H9 (cell line): ENCODE measurements at regions not wholly inside any gene's neighbourhood (a gene's known extent, or its start where the extent isn't known, plus 50 kb on each side); places are given as distances from the start of the nearest gene placed in this dataset.

Experiments used
- DNase-seq: peaks from one replicate; pipeline ENCODE4 v3.0.0-alpha.2; 2017
- H2AFZ ChIP-seq: one replicate; pipeline ENCODE4 v1.6.1; 2013; ENCODE audit warnings: mild to moderate bottlenecking, low read length, control low read depth, moderate library complexity
- H2AK5ac ChIP-seq: 2 replicates; pipeline ENCODE4 v1.6.1; 2013; ENCODE audit warnings: low read length, control low read depth, mixed read lengths; ENCODE audit not compliant: insufficient read length
- H2BK120ac ChIP-seq: one replicate; pipeline ENCODE4 v1.6.1; 2013; ENCODE audit warnings: low read depth, mild to moderate bottlenecking, low read length, control low read depth, inconsistent platforms; ENCODE audit not compliant: poor library complexity, severe bottlenecking
- H2BK12ac ChIP-seq: 2 replicates; pipeline ENCODE4 v1.6.1; 2013; ENCODE audit warnings: low read length, control low read depth, mixed read lengths, low read depth; ENCODE audit not compliant: insufficient read length
- H2BK15ac ChIP-seq: 2 replicates; pipeline ENCODE4 v1.6.1; 2013; ENCODE audit warnings: low read depth, low read length, control low read depth
- H2BK20ac ChIP-seq: one replicate; pipeline ENCODE4 v1.6.1; 2013; ENCODE audit warnings: low read depth, mild to moderate bottlenecking, low read length, control low read depth, inconsistent platforms; ENCODE audit not compliant: poor library complexity, severe bottlenecking
- H2BK5ac ChIP-seq: 2 replicates; pipeline ENCODE4 v1.6.1; 2013; ENCODE audit warnings: low read length, control low read depth, mixed read lengths; ENCODE audit not compliant: insufficient read length
- H3K14ac ChIP-seq: 2 replicates; pipeline ENCODE4 v1.6.1; 2013; ENCODE audit warnings: low read length, control low read depth; ENCODE audit not compliant: insufficient read depth
- H3K18ac ChIP-seq: 2 replicates; pipeline ENCODE4 v1.6.1; 2013; ENCODE audit warnings: low read depth, mild to moderate bottlenecking, mixed read lengths, low read length, control low read depth; ENCODE audit not compliant: insufficient read length
- H3K23ac ChIP-seq: 2 replicates; pipeline ENCODE4 v1.6.1; 2013; ENCODE audit warnings: low read length, control low read depth, mixed read lengths, low read depth; ENCODE audit not compliant: insufficient read length
- H3K23me2 ChIP-seq: 2 replicates; pipeline ENCODE4 v1.6.1; 2013; ENCODE audit warnings: low read depth, mild to moderate bottlenecking, mixed read lengths, low read length, control low read depth; ENCODE audit not compliant: insufficient read length, poor library complexity, severe bottlenecking
- H3K27ac ChIP-seq: 2 replicates; pipeline ENCODE4 v1.5.1; 2013; ENCODE audit warnings: low read length, control low read depth, mixed read lengths, low read depth; ENCODE audit not compliant: insufficient read length
- H3K27me3 ChIP-seq: 2 replicates; pipeline ENCODE4 v1.6.1; 2013; ENCODE audit warnings: low read length, control low read depth, inconsistent platforms; ENCODE audit not compliant: insufficient read depth
- H3K4ac ChIP-seq: 2 replicates; pipeline ENCODE4 v1.6.1; 2013; ENCODE audit warnings: low read depth, mild to moderate bottlenecking, control low read depth, inconsistent platforms, low read length, moderate library complexity
- H3K4me1 ChIP-seq: 2 replicates; pipeline ENCODE4 v1.6.1; 2013; ENCODE audit warnings: low read length, control low read depth, inconsistent platforms; ENCODE audit not compliant: insufficient read depth
- H3K4me2 ChIP-seq: 2 replicates; pipeline ENCODE4 v1.6.1; 2013; ENCODE audit warnings: low read length, control low read depth, mixed read lengths; ENCODE audit not compliant: insufficient read length, insufficient read depth
- H3K56ac ChIP-seq: 2 replicates; pipeline ENCODE4 v1.6.1; 2013; ENCODE audit warnings: low read depth, mild to moderate bottlenecking, mixed read lengths, low read length, control low read depth; ENCODE audit not compliant: insufficient read length
- H3K79me1 ChIP-seq: 2 replicates; pipeline ENCODE4 v1.6.1; 2013; ENCODE audit warnings: low read depth, mild to moderate bottlenecking, moderate library complexity, low read length, control low read depth, inconsistent platforms; ENCODE audit not compliant: insufficient read depth, poor library complexity, severe bottlenecking
- H3K79me2 ChIP-seq: 2 replicates; pipeline ENCODE4 v1.6.1; 2013; ENCODE audit warnings: low read length, control low read depth, inconsistent platforms; ENCODE audit not compliant: insufficient read depth
- H3K9ac ChIP-seq: 2 replicates; pipeline ENCODE4 v1.6.1; 2013; ENCODE audit warnings: low read length, control low read depth, mixed read lengths; ENCODE audit not compliant: insufficient read length; ENCODE audit errors: extremely low read depth
- H3K9me3 ChIP-seq: one replicate; pipeline ENCODE4 v1.6.1; 2013; ENCODE audit warnings: low read depth, low read length, inconsistent platforms; ENCODE audit not compliant: control insufficient read depth
- H3T11ph ChIP-seq: one replicate; pipeline ENCODE4 v1.6.1; 2013; ENCODE audit warnings: mild to moderate bottlenecking, low read length, control low read depth, inconsistent platforms
- H4K20me1 ChIP-seq: one replicate; pipeline ENCODE4 v1.6.1; 2013; ENCODE audit not compliant: control insufficient read depth, insufficient read length, insufficient read depth
- H4K5ac ChIP-seq: 2 replicates; pipeline ENCODE4 v1.6.1; 2013; ENCODE audit warnings: low read depth, mild to moderate bottlenecking, mixed read lengths, low read length, control low read depth; ENCODE audit not compliant: insufficient read length
- H4K8ac ChIP-seq: replicated peaks from 2 replicates; pipeline ENCODE4 v1.6.1; 2013; ENCODE audit warnings: low read length, control low read depth, mixed read lengths, low read depth; ENCODE audit not compliant: insufficient read length
- H4K91ac ChIP-seq: 2 replicates; pipeline ENCODE4 v1.6.1; 2013; ENCODE audit warnings: low read depth, mild to moderate bottlenecking, moderate library complexity, mixed read lengths, low read length, control low read depth; ENCODE audit not compliant: insufficient read length
- H3K27ac Mint-ChIP-seq, 3 experiments: 2 replicates in 2 of 3; 3 replicates in 1 of 3; pipeline ENCODE4 v1.8.0; 2020 to 2021; ENCODE audit warnings: mixed read lengths in 3 of 3, mild to moderate bottlenecking in 1 of 3, moderate library complexity in 1 of 3
- H3K27me3 Mint-ChIP-seq: 2 replicates; pipeline ENCODE4 v1.8.0; 2021; ENCODE audit warnings: low read depth, mild to moderate bottlenecking, moderate library complexity, mixed read lengths
- H3K36me3 Mint-ChIP-seq, 3 experiments: 2 replicates in 2 of 3; 3 replicates in 1 of 3; pipeline ENCODE4 v1.8.0; 2020 to 2021; ENCODE audit warnings: low read depth in 3 of 3, mixed read lengths in 3 of 3; ENCODE audit not compliant: insufficient read depth in 1 of 3
- H3K4me1 Mint-ChIP-seq, 2 experiments: 2 replicates each; pipeline ENCODE4 v1.8.0; 2020; ENCODE audit warnings: mixed read lengths in 2 of 2
- H3K4me3 Mint-ChIP-seq, 2 experiments: 2 replicates in 1 of 2; 3 replicates in 1 of 2; pipeline ENCODE4 v1.8.0; 2020 to 2021; ENCODE audit warnings: mild to moderate bottlenecking in 2 of 2, mixed read lengths in 2 of 2, moderate library complexity in 1 of 2
- H3K9me3 Mint-ChIP-seq, 2 experiments: 2 replicates in 1 of 2; 3 replicates in 1 of 2; pipeline ENCODE4 v1.8.0; 2020; ENCODE audit warnings: mild to moderate bottlenecking in 2 of 2, mixed read lengths in 2 of 2, moderate library complexity in 1 of 2
- WGBS: extraction: QIAGEN DNeasy Blood & Tissue Kit; methylation state at CpG from one replicate; pipeline ENCODE4 v1.1.7; 2013; ENCODE audit warnings: missing lambda C conversion rate, low lambda C conversion rate, mixed read lengths; ENCODE audit not compliant: insufficient read length; ENCODE audit errors: extremely low coverage; 5-methylcytosine and 5-hydroxymethylcytosine counted together
- TF ChIP-seq, protein P1 (sequence below): fragments of 200-600 bp; sonication (generic); conservative IDR thresholded peaks from 3 replicates; pipeline ENCODE4 v1.8.0; 2021; ENCODE audit warnings: antibody characterized with exemption, mild to moderate bottlenecking

DNA sequence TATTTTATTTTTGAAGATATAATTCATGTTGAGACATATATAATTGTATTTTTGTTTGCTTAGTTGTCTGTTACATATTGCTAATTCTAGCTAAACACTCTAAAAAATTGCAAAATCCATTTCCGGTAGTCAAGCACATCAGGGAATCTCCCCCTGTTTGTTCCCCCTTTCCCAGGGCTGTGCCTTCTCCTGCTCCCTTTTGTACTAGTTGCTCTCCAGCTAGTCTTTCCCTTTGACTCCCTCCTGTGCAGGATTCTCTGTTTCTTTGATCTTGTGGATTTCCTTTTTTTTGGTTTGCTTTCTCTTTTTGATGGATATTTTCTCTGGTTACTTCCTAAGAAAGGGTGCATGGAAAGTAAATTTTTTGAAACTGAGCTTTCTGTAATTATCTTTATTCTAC, 188.1 kb upstream of the PLET1 start:
- H3K27ac ChIP-seq = no peak overlapping the region
- H2AFZ ChIP-seq = no peak overlapping the region
- H3K9me3 Mint-ChIP-seq = peaks cover 6 to 10% of the 10 kb centered on the region in 2 experiments; a peak in 3 of 5 replicates
- no peaks in the 10 kb centered on the region for H3K4me1 ChIP-seq
- H3K18ac ChIP-seq = no peak overlapping the region
- H4K20me1 ChIP-seq = no peaks in the 10 kb centered on the region
- H3K4me3 Mint-ChIP-seq = no peak overlapping the region
- H3K79me2 ChIP-seq = no peaks in the 10 kb centered on the region
- no peak overlapping the region for H2BK15ac ChIP-seq
- peaks cover 13% of the 10 kb centered on the region for H3K27me3 Mint-ChIP-seq
- H4K91ac ChIP-seq = no peak overlapping the region
- DNase-seq = no peak
- no peaks in the 10 kb centered on the region for H3K79me1 ChIP-seq
- no peak overlapping the region for H3K56ac ChIP-seq
- H2AK5ac ChIP-seq = no peak overlapping the region
- H4K5ac ChIP-seq = no peak overlapping the region
- no peaks in the 10 kb centered on the region; a peak in 1 of 7 replicates for H3K36me3 Mint-ChIP-seq
- H3K9ac ChIP-seq = no peak overlapping the region
- WGBS = no CpG with 5 or more reads among the region's 1 CpG
- no peaks in the 10 kb centered on the region for H3K9me3 ChIP-seq
- H3K23me2 ChIP-seq = no peaks in the 10 kb centered on the region
- H2BK12ac ChIP-seq = no peak overlapping the region
- H3K14ac ChIP-seq = no peak overlapping the region
- TF ChIP-seq, protein P1, sequence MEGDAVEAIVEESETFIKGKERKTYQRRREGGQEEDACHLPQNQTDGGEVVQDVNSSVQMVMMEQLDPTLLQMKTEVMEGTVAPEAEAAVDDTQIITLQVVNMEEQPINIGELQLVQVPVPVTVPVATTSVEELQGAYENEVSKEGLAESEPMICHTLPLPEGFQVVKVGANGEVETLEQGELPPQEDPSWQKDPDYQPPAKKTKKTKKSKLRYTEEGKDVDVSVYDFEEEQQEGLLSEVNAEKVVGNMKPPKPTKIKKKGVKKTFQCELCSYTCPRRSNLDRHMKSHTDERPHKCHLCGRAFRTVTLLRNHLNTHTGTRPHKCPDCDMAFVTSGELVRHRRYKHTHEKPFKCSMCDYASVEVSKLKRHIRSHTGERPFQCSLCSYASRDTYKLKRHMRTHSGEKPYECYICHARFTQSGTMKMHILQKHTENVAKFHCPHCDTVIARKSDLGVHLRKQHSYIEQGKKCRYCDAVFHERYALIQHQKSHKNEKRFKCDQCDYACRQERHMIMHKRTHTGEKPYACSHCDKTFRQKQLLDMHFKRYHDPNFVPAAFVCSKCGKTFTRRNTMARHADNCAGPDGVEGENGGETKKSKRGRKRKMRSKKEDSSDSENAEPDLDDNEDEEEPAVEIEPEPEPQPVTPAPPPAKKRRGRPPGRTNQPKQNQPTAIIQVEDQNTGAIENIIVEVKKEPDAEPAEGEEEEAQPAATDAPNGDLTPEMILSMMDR = no peak
- H4K8ac ChIP-seq = no peak overlapping the region
- no peaks in the 10 kb centered on the region for H3K27me3 ChIP-seq
- H2BK20ac ChIP-seq = no peak overlapping the region
- peaks cover 4 to 5% of the 10 kb centered on the region in 2 experiments for H3K4me1 Mint-ChIP-seq
- no peak overlapping the region for H3T11ph ChIP-seq
- no peak overlapping the region for H2BK5ac ChIP-seq
- no peak overlapping the region for H2BK120ac ChIP-seq
- no peak overlapping the region for H3K4me2 ChIP-seq
- no peak overlapping the region for H3K23ac ChIP-seq
- no peak overlapping the region for H3K27ac Mint-ChIP-seq
- H3K4ac ChIP-seq = no peak overlapping the region
